Right lobe of liver (tissue), 6 donors: ENCODE measurements at regions not wholly inside any gene's neighbourhood (a gene's known extent, or its start where the extent isn't known, plus 50 kb on each side); places are given as distances from the start of the nearest gene placed in this dataset.
A peak's percentile ranks its signal among the peaks of the same experiment; 100 is the strongest.

Experiments
- ATAC-seq, 4 donors: fragments of 200-7000 bp; cut with Tn5 transposase; one replicate each; pipeline ENCODE4 v1.9.1; 2020; ENCODE audit warnings: mild to moderate bottlenecking in 4 of 4, moderate library complexity in 4 of 4
- DNase-seq, 3 donors: peaks; one replicate each; pipeline ENCODE4 v3.0.0-alpha.2; 2020
- H3K27ac ChIP-seq, 3 donors: fragments of 200-600 bp; one replicate each; pipeline ENCODE4 v1.8.0; 2022
- H3K27me3 ChIP-seq, 2 donors: fragments of 200-600 bp; one replicate each; pipeline ENCODE4 v1.8.0; 2022
- H3K36me3 ChIP-seq, 4 donors: fragments of 200-600 bp; sonication (generic) in 1 of 4; one replicate each; pipeline versions ENCODE4 v1.5.1 to v1.8.0; 2017 to 2022; ENCODE audit warnings: control low read depth in 1 of 4
- H3K4me1 ChIP-seq, 4 donors: fragments of 200-600 bp; sonication (generic) in 1 of 4; one replicate each; pipeline versions ENCODE4 v1.5.1 to v1.8.0; 2017 to 2022; ENCODE audit warnings: control low read depth in 1 of 4
- H3K4me3 ChIP-seq, 3 donors: fragments of 200-600 bp; one replicate each; pipeline ENCODE4 v1.8.0; 2022
- H3K9me3 ChIP-seq, 4 donors: fragments of 200-600 bp; sonication (generic) in 1 of 4; one replicate each; pipeline versions ENCODE4 v1.5.1 to v1.8.0; 2017 to 2022; ENCODE audit warnings: control low read depth in 1 of 4
- CTCF ChIP-seq, 4 donors: fragments of 200-600 bp in 3 of 4; fragments of 450-650 bp in 1 of 4; IDR thresholded peaks; one replicate each; pipeline versions ENCODE4 v1.5.1 to v1.8.0; 2016 to 2022; ENCODE audit warnings: antibody characterized with exemption in 4 of 4, mild to moderate bottlenecking in 2 of 4
- POLR2A ChIP-seq: fragments of 450-650 bp; IDR thresholded peaks from one replicate; pipeline ENCODE4 v1.6.1; 2017; ENCODE audit warnings: antibody characterized with exemption, mild to moderate bottlenecking
- WGBS: methylation state at CpG from one replicate; pipeline ENCODE4 v1.1.6; 2018; ENCODE audit warnings: low coverage, low lambda C conversion rate; ENCODE audit not compliant: insufficient coverage; ENCODE audit errors: missing lambda C conversion rate; 5-methylcytosine and 5-hydroxymethylcytosine counted together
- intact Hi-C, 2 donors: fragments of 100-400 bp; cut with DNase I; formaldehyde crosslinking; loops; one replicate each; pipeline versions ENCODE4 v1.11.2 to v1.14.1; 2022
- small RNA-seq, 2 experiments: library from RNA; depleted of rRNA; stranded (forward); fragments of <200 nt; gene quantifications; one replicate each; pipeline ENCODE3, GENCODE V24; 2016
- donor health status: DM: no; HTN: yes; CAD: no.
- donor health status: DM: no; HTN: no; CAD: no.
- donor health status: DM: no; HTN: no; CAD: no.
- donor health status: DM: no; HTN: yes; CAD: no.
- donor health status: DM: no; HTN: yes; CAD: no.

DNA sequence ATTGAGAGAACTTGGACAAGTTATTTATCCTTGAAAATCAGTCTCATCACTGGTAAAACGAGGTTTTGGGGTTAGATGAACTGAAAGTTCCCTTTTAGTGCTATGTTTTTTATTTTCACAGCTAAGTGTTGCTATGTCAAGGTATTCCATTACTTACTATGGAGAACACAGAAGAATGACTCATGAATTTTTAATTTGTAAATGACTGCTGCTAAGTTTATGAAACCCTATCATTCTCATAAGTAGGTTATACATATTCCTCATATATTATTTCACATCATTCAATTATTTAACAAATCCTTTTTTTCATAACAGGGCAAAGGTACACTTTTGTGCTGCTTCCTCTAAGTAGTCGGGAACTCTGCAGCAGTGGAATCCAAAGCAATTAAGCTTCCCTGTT, 52.2 kb upstream of the ATP1A1 start:
- no peak for ATAC-seq
- peaks cover 0 to 31% (median 0%) of the 10 kb centered on the region in 4 donors for H3K4me1 ChIP-seq
- TF ChIP-seq CTCF (IDR thresholded peaks at IDR 0.05), result no peak
- TF ChIP-seq POLR2A, result no peak

DNA sequence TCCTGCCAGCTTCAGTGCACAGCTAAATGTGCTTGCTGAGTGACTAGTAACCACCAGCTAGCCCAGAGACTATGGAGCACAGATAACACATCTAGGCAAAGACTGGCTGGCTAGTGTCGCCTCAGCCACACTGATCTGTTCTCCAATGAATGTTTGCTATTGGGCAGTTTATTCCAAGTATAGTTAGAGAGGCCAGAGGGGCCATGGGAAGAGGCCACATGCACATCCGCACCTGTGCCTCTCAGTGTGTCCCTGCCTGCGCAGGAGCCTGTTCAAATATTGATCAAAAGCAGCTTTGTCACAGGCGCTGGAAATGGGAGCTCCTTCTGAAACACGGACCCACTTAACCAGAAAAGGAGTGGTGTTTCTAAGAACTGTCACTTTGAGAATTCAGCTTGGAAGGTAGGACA, 51.3 kb upstream of the ATP1A1 start:
- H3K27ac ChIP-seq, result no peak overlapping the region
- TF ChIP-seq POLR2A (no peak), CTCF (IDR thresholded peaks at IDR 0.05) (no peak)

More for the DNA sequence above, 52.2 kb upstream of the ATP1A1 start:
- Histone ChIP-seq H3K9me3 (no peaks in the 10 kb centered on the region), H3K27ac (no peak overlapping the region), H3K36me3 (no peaks in the 10 kb centered on the region), H3K27me3 (no peaks in the 10 kb centered on the region), H3K4me3 (no peak overlapping the region)
- no peak for DNase-seq
- intact Hi-C loops, result no loop called here
- 33% methylated on average over 2 of the region's 2 CpGs for WGBS

DNA sequence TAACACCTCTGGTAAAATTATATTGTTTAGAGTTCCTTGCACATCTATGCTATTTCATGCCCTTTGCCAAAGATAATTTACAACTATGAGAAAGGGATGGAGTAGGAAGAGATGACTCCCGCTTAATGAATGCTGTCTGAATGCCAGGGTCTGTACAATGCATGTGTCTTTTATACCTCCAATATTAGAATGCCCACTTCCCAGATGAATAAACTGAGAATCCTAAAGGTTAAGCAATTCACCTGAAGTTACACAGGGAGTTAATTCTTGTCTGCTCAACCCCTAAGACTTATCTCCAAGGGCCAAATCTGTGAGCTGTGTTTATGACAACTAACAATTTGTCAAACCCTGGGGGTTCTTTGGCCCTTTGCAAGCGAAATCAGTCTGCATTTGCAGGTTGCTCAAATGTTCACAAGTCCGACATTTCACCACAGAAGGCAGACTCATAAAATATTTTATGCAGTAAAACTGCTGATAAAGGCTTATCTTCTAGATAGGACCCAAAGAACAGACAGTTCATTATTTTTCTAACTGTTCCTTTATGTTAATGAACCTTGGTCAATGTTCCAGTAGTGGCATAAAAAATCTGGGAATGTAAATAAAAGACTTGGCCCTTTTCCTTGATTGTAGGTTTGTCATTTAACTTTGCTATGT, 50.2 kb upstream of the ATP1A1 start:
- ATAC-seq, result peak in 2 of 4 donors; percentile 23 to 38
- Histone ChIP-seq H3K4me1 (peaks cover 0 to 36% (median 0%) of the 10 kb centered on the region in 4 donors), H3K36me3 (no peaks in the 10 kb centered on the region), H3K27me3 (no peaks in the 10 kb centered on the region), H3K27ac (no peak overlapping the region), H3K4me3 (no peak overlapping the region), H3K9me3 (no peaks in the 10 kb centered on the region)
- TF ChIP-seq POLR2A (no peak), CTCF (IDR thresholded peaks at IDR 0.05) (no peak)
- DNase-seq, result no peak
- intact Hi-C loops, result no loop called here
- WGBS, result 46% methylated on average over 3 of the region's 3 CpGs

More for the DNA sequence above, 51.3 kb upstream of the ATP1A1 start:
- Histone ChIP-seq H3K27me3 (no peaks in the 10 kb centered on the region), H3K9me3 (no peaks in the 10 kb centered on the region), H3K36me3 (no peaks in the 10 kb centered on the region), H3K4me3 (no peak overlapping the region), H3K4me1 (peaks cover 0 to 34% (median 0%) of the 10 kb centered on the region in 4 donors)
- peak in 1 of 3 donors; percentile 28 for DNase-seq
- peak; percentile 50 to 72 (median 52) for ATAC-seq
- WGBS, result 25% methylated on average over 4 of the region's 5 CpGs
- intact Hi-C loops, result no loop called here

Small RNA genes in the stretch of these regions (small RNA-seq; reads per million reads assigned to genes)
- gene RF00012, result 0 reads per million in 2 experiments
